ES-I3 (cell line): ENCODE measurements at regions not wholly inside any gene's neighbourhood (a gene's known extent, or its start where the extent isn't known, plus 50 kb on each side); places are given as distances from the start of the nearest gene placed in this dataset.

Experiments
- H3K36me3 ChIP-seq: 2 replicates; pipeline ENCODE4 v1.6.1; 2013; ENCODE audit warnings: mild to moderate bottlenecking, low read length, control low read depth, moderate library complexity; ENCODE audit not compliant: insufficient read depth
- H3K4me1 ChIP-seq: 2 replicates; pipeline ENCODE4 v1.6.1; 2013; ENCODE audit warnings: mild to moderate bottlenecking, control low read depth, low read length; ENCODE audit not compliant: insufficient read depth
- H3K9ac ChIP-seq: 2 replicates; pipeline ENCODE4 v1.6.1; 2013; ENCODE audit warnings: low read depth, mild to moderate bottlenecking, low read length, moderate library complexity
- H3K9me3 ChIP-seq: 2 replicates; pipeline ENCODE4 v1.6.1; 2013; ENCODE audit warnings: mild to moderate bottlenecking, low read length, moderate library complexity; ENCODE audit not compliant: control insufficient read depth, insufficient read depth

DNA sequence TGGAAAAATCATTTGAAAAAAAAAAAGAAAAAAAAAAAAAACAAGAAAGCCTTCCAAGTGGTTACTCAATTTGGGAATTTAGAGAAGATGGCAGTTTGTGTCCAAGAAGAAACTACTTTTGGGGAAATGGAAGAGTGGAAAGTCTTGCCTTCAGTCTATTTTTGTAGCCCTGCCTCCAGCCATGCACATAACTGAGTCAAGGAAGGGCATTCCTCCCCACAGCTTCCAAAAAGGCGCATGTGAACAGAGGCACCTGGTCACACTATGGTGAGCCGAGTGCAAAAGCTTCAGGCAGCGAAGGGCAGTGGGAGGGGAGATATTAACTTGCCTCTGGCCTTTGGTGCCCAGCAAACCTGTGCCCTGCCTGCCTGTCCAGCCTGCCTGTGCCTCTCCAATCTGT, 163.7 kb downstream of the SMIM20 start:
- no peaks in the 10 kb centered on the region for H3K4me1 ChIP-seq
- no peaks in the 10 kb centered on the region for H3K9me3 ChIP-seq
- no peak overlapping the region for H3K9ac ChIP-seq
- H3K36me3 ChIP-seq = no peaks in the 10 kb centered on the region

DNA sequence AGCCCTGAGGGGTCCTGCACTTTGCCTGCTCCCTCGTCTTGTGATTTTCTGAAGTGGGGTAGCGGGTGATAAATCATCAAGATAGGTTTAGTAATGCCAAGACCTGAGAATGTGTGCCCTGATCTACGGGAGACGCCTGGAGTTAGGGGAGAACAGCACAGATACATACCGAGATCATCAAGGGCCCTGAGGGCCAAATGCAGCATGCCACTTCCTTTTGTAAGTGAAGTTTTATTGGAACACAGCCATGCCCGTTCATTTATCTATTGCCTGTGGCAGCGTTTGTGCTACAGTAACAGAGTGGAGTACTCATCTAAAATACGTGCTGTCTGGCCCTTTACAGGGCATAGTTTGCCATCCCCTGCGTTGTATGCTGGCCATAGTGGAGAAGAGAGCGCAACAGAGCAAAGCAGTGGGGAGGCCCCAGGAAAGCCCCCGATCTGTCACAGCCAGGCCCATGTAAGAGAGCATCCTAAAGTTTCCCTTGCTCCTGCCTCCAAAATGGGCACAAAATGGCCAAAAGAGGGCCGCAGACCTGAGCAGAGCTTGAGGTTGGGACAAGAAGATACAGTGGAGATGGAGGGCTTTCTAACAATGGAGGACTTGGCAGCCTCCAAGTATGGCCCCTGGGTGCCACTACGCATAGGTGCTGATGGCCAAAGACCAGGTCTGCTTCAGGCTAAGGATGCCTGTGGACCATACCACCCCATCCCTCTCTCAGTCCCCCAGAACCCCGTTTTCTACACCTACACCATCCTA, 167.0 kb downstream of the SMIM20 start:
- Histone ChIP-seq H3K4me1 (no peaks in the 10 kb centered on the region), H3K9ac (no peak overlapping the region), H3K36me3 (no peaks in the 10 kb centered on the region), H3K9me3 (no peaks in the 10 kb centered on the region)

DNA sequence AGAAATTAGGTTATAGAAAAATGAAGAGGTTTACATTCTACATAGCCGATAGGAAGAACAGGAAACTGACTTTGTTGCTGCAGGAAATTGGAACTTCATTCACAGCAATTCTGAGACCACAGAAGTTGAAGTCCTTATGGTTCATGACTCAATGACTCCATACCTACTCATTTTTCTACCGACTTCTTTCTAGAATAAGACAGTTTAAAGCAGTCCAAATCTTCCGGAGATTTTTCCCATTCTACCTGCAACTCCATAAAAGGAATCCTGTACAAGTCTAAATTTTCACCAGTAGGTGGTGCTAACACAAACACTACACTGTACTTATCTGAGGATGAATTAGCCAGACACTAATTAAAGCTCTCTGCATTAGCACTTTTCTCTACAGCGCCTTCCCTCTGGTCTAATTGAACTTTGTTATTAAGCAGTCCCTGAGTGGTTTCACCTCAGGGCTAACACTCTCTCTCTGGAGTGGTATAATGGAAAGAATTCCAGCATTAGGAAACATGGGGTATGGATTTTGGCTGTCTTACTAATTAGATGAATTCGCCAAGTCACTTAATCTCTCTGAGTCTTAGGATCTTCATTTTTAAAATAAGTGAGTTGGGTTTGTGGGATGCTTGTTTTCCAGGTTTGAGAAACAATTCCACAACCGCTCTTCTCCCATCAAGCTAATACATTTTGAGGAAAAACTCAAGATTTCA, 167.9 kb downstream of the SMIM20 start:
- Histone ChIP-seq H3K4me1 (no peaks in the 10 kb centered on the region), H3K9me3 (no peaks in the 10 kb centered on the region), H3K36me3 (no peaks in the 10 kb centered on the region), H3K9ac (no peak overlapping the region)

GRCh38 chr4:26082565-26082964, 168.5 kb downstream of the SMIM20 start:
- Histone ChIP-seq H3K9me3 (no peaks in the 10 kb centered on the region), H3K9ac (no peak overlapping the region)

GRCh38 chr4:26083987-26084386, 170.0 kb downstream of the SMIM20 start:
- no peaks in the 10 kb centered on the region for H3K36me3 ChIP-seq
- H3K4me1 ChIP-seq = no peaks in the 10 kb centered on the region
- H3K9ac ChIP-seq = no peak overlapping the region
- H3K9me3 ChIP-seq = no peaks in the 10 kb centered on the region

More at GRCh38 chr4:26082565-26082964, 168.5 kb downstream of the SMIM20 start:
- Histone ChIP-seq H3K4me1 (no peaks in the 10 kb centered on the region), H3K36me3 (no peaks in the 10 kb centered on the region)

DNA sequence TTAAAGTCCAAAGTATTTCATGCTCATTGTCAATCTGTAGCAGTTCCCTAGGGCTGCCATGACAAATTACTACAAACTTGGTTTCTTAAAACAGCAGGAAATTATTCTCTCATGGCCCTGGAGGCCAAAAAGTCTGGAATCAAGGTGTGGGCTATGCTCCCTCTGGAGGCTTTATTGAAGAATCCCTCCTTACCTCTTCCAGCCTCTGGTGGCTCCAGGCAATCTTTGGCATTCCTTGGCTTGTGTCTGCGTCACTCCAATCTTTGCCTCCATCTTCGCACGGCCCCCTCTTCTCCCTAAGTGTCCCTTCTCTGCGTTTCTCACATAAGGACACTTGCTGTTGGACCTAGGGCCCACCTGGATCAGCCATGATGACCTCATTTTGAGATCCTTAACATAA, 170.4 kb downstream of the SMIM20 start:
- H3K9me3 ChIP-seq = no peaks in the 10 kb centered on the region
- no peaks in the 10 kb centered on the region for H3K4me1 ChIP-seq
- H3K36me3 ChIP-seq = no peaks in the 10 kb centered on the region
- H3K9ac ChIP-seq = no peak overlapping the region

GRCh38 chr4:26085551-26085950, 171.5 kb downstream of the SMIM20 start:
- Histone ChIP-seq H3K4me1 (no peaks in the 10 kb centered on the region), H3K9ac (no peak overlapping the region), H3K36me3 (no peaks in the 10 kb centered on the region), H3K9me3 (no peaks in the 10 kb centered on the region)

GRCh38 chr4:26086621-26087441, 172.8 kb downstream of the SMIM20 start:
- Histone ChIP-seq H3K36me3 (no peaks in the 10 kb centered on the region), H3K4me1 (no peaks in the 10 kb centered on the region), H3K9me3 (no peaks in the 10 kb centered on the region; the same call in 1 of the 2 replicates), H3K9ac (no peak overlapping the region)

GRCh38 chr4:26088433-26088928, 174.5 kb downstream of the SMIM20 start:
- Histone ChIP-seq H3K4me1 (no peaks in the 10 kb centered on the region), H3K9me3 (no peaks in the 10 kb centered on the region; the same call in 1 of the 2 replicates), H3K36me3 (no peaks in the 10 kb centered on the region), H3K9ac (no peak overlapping the region)

- Histone ChIP-seq H3K9me3 (peaks cover 2% of the 10 kb centered on the region; the same call in 1 of the 2 replicates), H3K9ac (no peak overlapping the region), H3K4me1 (no peaks in the 10 kb centered on the region), H3K36me3 (no peaks in the 10 kb centered on the region)
These were observed 179.5 kb downstream of the SMIM20 start for GRCh38 chr4:26093551-26093950.

DNA sequence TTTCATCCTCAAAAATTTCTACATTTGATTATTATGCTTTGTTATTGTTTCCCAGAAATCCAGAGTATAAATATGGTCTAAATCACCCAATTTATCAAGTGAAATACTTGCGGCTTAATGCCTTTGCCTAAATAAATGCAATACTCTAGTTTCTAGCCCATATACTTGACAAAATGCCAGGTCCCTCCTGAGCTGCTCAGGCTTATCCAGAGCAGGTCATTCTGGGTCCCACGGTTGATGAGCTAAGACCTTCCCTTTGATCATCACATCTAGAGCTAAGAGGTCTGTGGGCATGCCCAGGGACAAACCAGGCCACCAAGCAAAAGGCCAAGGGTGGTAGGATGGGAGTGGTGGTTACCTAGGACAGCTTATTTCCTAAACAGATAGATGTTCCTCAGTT, 180.1 kb downstream of the SMIM20 start:
- Histone ChIP-seq H3K36me3 (no peaks in the 10 kb centered on the region), H3K4me1 (no peaks in the 10 kb centered on the region), H3K9me3 (peaks cover 3% of the 10 kb centered on the region; the same call in 1 of the 2 replicates), H3K9ac (no peak overlapping the region)

GRCh38 chr4:26094911-26095310, 180.9 kb downstream of the SMIM20 start:
- no peaks in the 10 kb centered on the region for H3K4me1 ChIP-seq
- H3K36me3 ChIP-seq = no peaks in the 10 kb centered on the region
- no peak overlapping the region for H3K9ac ChIP-seq
- H3K9me3 ChIP-seq = peaks cover 3% of the 10 kb centered on the region; the same call in 1 of the 2 replicates

GRCh38 chr4:26099967-26100366, 185.9 kb downstream of the SMIM20 start:
- H3K4me1 ChIP-seq = no peaks in the 10 kb centered on the region
- H3K9me3 ChIP-seq = 0 out of 2 replicates have a peak, but pooled peaks cover 5% of the 10 kb centered on the region
- H3K36me3 ChIP-seq = no peaks in the 10 kb centered on the region
- H3K9ac ChIP-seq = no peak overlapping the region

DNA sequence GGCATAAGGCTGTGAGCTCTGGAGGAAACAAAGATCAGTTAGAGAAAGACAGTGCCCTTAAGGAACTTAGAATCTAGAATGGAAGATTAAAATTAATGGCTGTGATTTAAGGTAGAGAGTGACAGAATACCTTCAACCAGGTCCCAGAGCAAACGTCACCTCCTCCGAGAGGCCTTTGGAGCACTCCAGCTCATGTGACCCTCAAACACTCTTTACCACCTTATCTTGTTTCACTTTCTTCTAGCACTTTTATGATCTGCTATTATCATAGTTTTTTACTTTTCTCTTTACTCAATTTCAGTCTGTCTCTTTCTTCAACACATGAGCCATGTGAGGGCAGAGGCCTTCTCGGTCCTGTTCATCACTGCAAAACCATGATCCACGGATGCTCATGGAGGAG, 187.0 kb downstream of the SMIM20 start:
- Histone ChIP-seq H3K4me1 (no peaks in the 10 kb centered on the region), H3K36me3 (no peaks in the 10 kb centered on the region), H3K9ac (no peak overlapping the region), H3K9me3 (0 out of 2 replicates have a peak, but pooled peaks cover 5% of the 10 kb centered on the region)
